ENCODE measurements at regions not wholly inside any gene's neighbourhood (a gene's known extent, or its start where the extent isn't known, plus 50 kb on each side); places are given as distances from the start of the nearest gene placed in this dataset.

GRCh38 chr13:59012731-59013130 is 1151.0 kb downstream of the DIAPH3 start:
- POLR2A ChIA-PET: no interaction called here
- RAD21 ChIA-PET (ENCODE audit: unreplicated experiment): no interaction called here
- Histone ChIP-seq H3K4me3 (no peak overlapping the region), H3K4me1 (ENCODE audit: control insufficient read depth, insufficient read depth, low read length) (no peaks in the 10 kb centered on the region), H3K79me2 (ENCODE audit: control insufficient read depth, insufficient read depth, low read length) (no peaks in the 10 kb centered on the region), H3K36me3 (ENCODE audit: control insufficient read depth in 2 of 2, insufficient read depth in 2 of 2, low read length in 1 of 2) (no peaks in the 10 kb centered on the region), H2AFZ (ENCODE audit: control insufficient read depth, low read depth, low read length) (no peak overlapping the region), H3K4me2 (ENCODE audit: control insufficient read depth, insufficient read depth) (no peak overlapping the region), H3K27me3 (replicated peaks in 1 of 2; ENCODE audit: control insufficient read depth in 2 of 2, insufficient read depth in 2 of 2, low read length in 1 of 2) (no peaks in the 10 kb centered on the region), H3K9me3 (replicated peaks; ENCODE audit: control insufficient read depth, insufficient read depth, low read length) (no peaks in the 10 kb centered on the region), H4K20me1 (ENCODE audit: control insufficient read depth, insufficient read depth) (no peaks in the 10 kb centered on the region), H3K9ac (ENCODE audit: control insufficient read depth, insufficient read depth, low read length) (no peak overlapping the region), H3K27ac (ENCODE audit: control insufficient read depth, insufficient read depth) (no peak overlapping the region)
- intact Hi-C loops (cut with micrococcal nuclease; ENCODE audit: unreplicated experiment): no loop called here
- CTCF ChIA-PET: no interaction called here
- no TSS peak for BruUV-seq (replicated peaks)
- FAIRE-seq: no peak
- 50% methylated on average over 11 of the region's 11 CpGs for WGBS (ENCODE audit: insufficient coverage, insufficient replicate concordance, low lambda C conversion rate, missing lambda C conversion rate)
- SMC1A ChIA-PET (ENCODE audit: uncharacterized antibody, unreplicated experiment): no interaction called here
- DNase-seq (ENCODE audit: low read depth, low spot score): no peak
- in situ Hi-C loops (cut with MboI): no loop called here
- ATAC-seq: no peak
- no peak for TF ChIP-seq ZNF384 (IDR thresholded peaks at IDR 0.05; ENCODE audit: borderline replicate concordance, low read depth, low read length)
- no peak for TF ChIP-seq SKIL (IDR thresholded peaks at IDR 0.05; ENCODE audit: low read depth, poor library complexity, severe bottlenecking)
- TF ChIP-seq RAD21 (IDR thresholded peaks at IDR 0.05; ENCODE audit: insufficient read depth, low read depth, low read length): no peak
- no peak for TF ChIP-seq CHD1 (IDR thresholded peaks at IDR 0.05; ENCODE audit: low read depth, low read length)
- TF ChIP-seq NBN (IDR thresholded peaks at IDR 0.05): no peak
- TF ChIP-seq ZNF217 (IDR thresholded peaks at IDR 0.05): no peak
- TF ChIP-seq IKZF1 (conservative IDR thresholded peaks at IDR 0.05): no peak

- no TSS peak for BruUV-seq (replicated peaks)
- no peak for TF ChIP-seq KAT2A (conservative IDR thresholded peaks at IDR 0.05; ENCODE audit: control insufficient read depth, low read depth, low read length)
- TF ChIP-seq ZNF384 (IDR thresholded peaks at IDR 0.05; ENCODE audit: borderline replicate concordance, low read depth, low read length): no peak
- TF ChIP-seq POLR2A (IDR thresholded peaks at IDR 0.05; ENCODE audit: low read depth, low read length): no peak
- no peak for TF ChIP-seq CREB1 (IDR thresholded peaks at IDR 0.05; ENCODE audit: low read depth)
- no peak for TF ChIP-seq NR2C1 (IDR thresholded peaks at IDR 0.05)
- no peak for TF ChIP-seq YBX1 (IDR thresholded peaks at IDR 0.05)
- CTCF ChIA-PET: no interaction called here
Observed at GRCh38 chr13:59016250-59016649, 1147.5 kb downstream of the DIAPH3 start.

More at GRCh38 chr13:59016250-59016649, 1147.5 kb downstream of the DIAPH3 start:
- Histone ChIP-seq H4K20me1 (ENCODE audit: control insufficient read depth, insufficient read depth) (no peaks in the 10 kb centered on the region), H3K9me3 (replicated peaks; ENCODE audit: control insufficient read depth, insufficient read depth, low read length) (no peaks in the 10 kb centered on the region), H3K4me2 (ENCODE audit: control insufficient read depth, insufficient read depth) (no peak overlapping the region), H3K4me1 (ENCODE audit: control insufficient read depth, insufficient read depth, low read length) (no peaks in the 10 kb centered on the region), H3K36me3 (ENCODE audit: control insufficient read depth in 2 of 2, insufficient read depth in 2 of 2, low read length in 1 of 2) (no peaks in the 10 kb centered on the region), H2AFZ (ENCODE audit: control insufficient read depth, low read depth, low read length) (no peak overlapping the region), H3K79me2 (ENCODE audit: control insufficient read depth, insufficient read depth, low read length) (no peaks in the 10 kb centered on the region), H3K27ac (ENCODE audit: control insufficient read depth, insufficient read depth) (no peak overlapping the region), H3K27me3 (replicated peaks in 1 of 2; ENCODE audit: control insufficient read depth in 2 of 2, insufficient read depth in 2 of 2, low read length in 1 of 2) (no peaks in the 10 kb centered on the region), H3K4me3 (no peak overlapping the region), H3K9ac (ENCODE audit: control insufficient read depth, insufficient read depth, low read length) (no peak overlapping the region)
- SMC1A ChIA-PET (ENCODE audit: uncharacterized antibody, unreplicated experiment): interaction anchor here (1.0 kb wide), 1 partner anchor 19 kb away, joined by 3 read pairs; no protein-coding TSS in a partner anchor
- RAD21 ChIA-PET (ENCODE audit: unreplicated experiment): no interaction called here
- DNase-seq (ENCODE audit: low read depth, low spot score) (no peak), ATAC-seq (no peak), FAIRE-seq (no peak)
- in situ Hi-C loops (cut with MboI) (no loop called here), intact Hi-C loops (cut with micrococcal nuclease; ENCODE audit: unreplicated experiment) (no loop called here)
- WGBS (ENCODE audit: insufficient coverage, insufficient replicate concordance, low lambda C conversion rate, missing lambda C conversion rate): 20% methylated on average over 3 of the region's 3 CpGs
- POLR2A ChIA-PET: no interaction called here
